Left ventricle myocardium inferior (tissue), 1 donor: ENCODE measurements at regions not wholly inside any gene's neighbourhood (a gene's known extent, or its start where the extent isn't known, plus 50 kb on each side); places are given as distances from the start of the nearest gene placed in this dataset.

Experiments used
- DNase-seq: peaks from one replicate; pipeline ENCODE4 v3.0.0-alpha.2; 2020
- H3K27ac ChIP-seq: fragments of 200-600 bp; replicated peaks from 2 replicates; pipeline ENCODE4 v1.8.0; 2021
- H3K27me3 ChIP-seq: fragments of 200-600 bp; 2 replicates; pipeline ENCODE4 v1.8.0; 2021; ENCODE audit warnings: low read depth
- H3K36me3 ChIP-seq: fragments of 200-600 bp; 2 replicates; pipeline ENCODE4 v1.8.0; 2021
- H3K4me1 ChIP-seq: fragments of 200-600 bp; 2 replicates; pipeline ENCODE4 v1.8.0; 2021
- H3K4me3 ChIP-seq: fragments of 200-600 bp; 2 replicates; pipeline ENCODE4 v1.8.0; 2021; ENCODE audit warnings: mild to moderate bottlenecking, moderate library complexity
- H3K9me3 ChIP-seq: fragments of 200-600 bp; replicated peaks from 2 replicates; pipeline ENCODE4 v1.8.0; 2021
- intact Hi-C: fragments of 100-400 bp; cut with micrococcal nuclease; formaldehyde crosslinking; loops from one replicate; pipeline ENCODE4 v1.11.0; 2022
- TF ChIP-seq, protein P1 (sequence below): fragments of 200-600 bp; IDR thresholded peaks from 2 replicates; pipeline ENCODE4 v1.8.0; 2021; ENCODE audit warnings: antibody characterized with exemption, mild to moderate bottlenecking, borderline replicate concordance
- donor health status: DM: no; HTN: yes; CAD: no; lungs with severe emphysema.

DNA sequence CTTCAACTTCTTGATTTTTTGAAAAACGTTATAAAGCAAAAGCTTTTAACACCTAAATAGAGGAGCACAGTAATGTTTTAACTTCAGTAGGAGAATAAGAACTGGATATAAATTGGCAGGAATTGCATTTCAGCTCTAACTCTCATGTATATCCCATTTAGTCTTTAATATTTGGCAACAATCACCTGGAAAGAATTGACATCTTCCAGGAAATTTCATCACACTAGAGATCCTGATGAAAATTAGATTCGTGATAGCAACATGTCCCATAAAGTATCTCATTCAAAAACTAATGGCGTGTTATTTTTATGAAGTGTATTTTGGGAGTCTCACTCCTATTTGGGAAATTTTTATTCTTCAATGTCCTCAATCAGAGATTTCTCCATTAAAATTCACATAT is 131.1 kb upstream of the DNAJC10 start:
- Histone ChIP-seq H3K4me1 (peaks cover 4% of the 10 kb centered on the region), H3K9me3 (no peaks in the 10 kb centered on the region), H3K27ac (peak overlapping the region; percentile 60), H3K4me3 (no peak overlapping the region), H3K27me3 (no peaks in the 10 kb centered on the region), H3K36me3 (no peaks in the 10 kb centered on the region)
- intact Hi-C loops = no loop called here
- DNase-seq = no peak
- TF ChIP-seq, protein P1, sequence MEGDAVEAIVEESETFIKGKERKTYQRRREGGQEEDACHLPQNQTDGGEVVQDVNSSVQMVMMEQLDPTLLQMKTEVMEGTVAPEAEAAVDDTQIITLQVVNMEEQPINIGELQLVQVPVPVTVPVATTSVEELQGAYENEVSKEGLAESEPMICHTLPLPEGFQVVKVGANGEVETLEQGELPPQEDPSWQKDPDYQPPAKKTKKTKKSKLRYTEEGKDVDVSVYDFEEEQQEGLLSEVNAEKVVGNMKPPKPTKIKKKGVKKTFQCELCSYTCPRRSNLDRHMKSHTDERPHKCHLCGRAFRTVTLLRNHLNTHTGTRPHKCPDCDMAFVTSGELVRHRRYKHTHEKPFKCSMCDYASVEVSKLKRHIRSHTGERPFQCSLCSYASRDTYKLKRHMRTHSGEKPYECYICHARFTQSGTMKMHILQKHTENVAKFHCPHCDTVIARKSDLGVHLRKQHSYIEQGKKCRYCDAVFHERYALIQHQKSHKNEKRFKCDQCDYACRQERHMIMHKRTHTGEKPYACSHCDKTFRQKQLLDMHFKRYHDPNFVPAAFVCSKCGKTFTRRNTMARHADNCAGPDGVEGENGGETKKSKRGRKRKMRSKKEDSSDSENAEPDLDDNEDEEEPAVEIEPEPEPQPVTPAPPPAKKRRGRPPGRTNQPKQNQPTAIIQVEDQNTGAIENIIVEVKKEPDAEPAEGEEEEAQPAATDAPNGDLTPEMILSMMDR = no peak

DNA sequence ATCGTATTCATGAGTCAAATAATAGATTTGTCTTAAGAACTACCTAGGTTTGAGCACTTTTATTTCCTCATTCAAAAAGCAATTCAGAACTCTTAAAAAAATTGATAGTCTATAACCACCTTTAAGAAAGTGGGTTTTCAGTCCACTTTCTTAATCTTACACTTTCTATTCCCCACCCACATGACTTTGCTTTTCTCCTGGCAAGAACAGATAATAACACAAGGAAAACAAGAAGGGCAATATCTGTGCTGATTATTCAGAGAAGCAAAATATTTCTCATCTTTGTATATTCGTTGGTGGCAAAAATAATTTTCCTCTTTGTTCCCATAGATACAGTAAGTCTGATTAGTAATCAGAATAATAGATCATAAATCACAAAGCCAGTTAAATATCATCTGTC is 130.6 kb upstream of the DNAJC10 start:
- H3K9me3 ChIP-seq = no peaks in the 10 kb centered on the region
- H3K27ac ChIP-seq = no peak overlapping the region
- intact Hi-C loops = no loop called here
- H3K4me1 ChIP-seq = peaks cover 4% of the 10 kb centered on the region
- no peaks in the 10 kb centered on the region for H3K36me3 ChIP-seq
- H3K27me3 ChIP-seq = no peaks in the 10 kb centered on the region
- TF ChIP-seq, protein P1 = no peak
- no peak overlapping the region for H3K4me3 ChIP-seq
- DNase-seq = no peak

DNA sequence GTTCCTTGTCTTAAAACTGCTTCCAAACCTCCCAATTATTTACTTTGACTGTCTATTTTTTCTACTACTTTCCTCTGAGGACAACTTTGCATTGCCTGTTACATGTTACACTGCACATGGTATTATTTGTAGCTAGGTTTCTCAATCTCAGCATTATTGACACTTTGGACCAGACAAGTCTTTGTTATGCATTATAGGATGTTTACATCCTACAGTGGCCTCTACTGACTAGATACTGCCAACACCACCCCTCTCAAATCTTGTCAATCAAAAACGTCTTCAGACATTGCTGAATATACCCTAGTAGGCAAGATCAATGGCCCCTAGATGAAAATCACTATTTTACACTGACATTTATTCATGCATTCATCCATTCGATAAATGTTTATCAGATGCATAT is 129.6 kb upstream of the DNAJC10 start:
- Histone ChIP-seq H3K27ac (no peak overlapping the region), H3K4me1 (peaks cover 4% of the 10 kb centered on the region), H3K9me3 (no peaks in the 10 kb centered on the region), H3K27me3 (no peaks in the 10 kb centered on the region), H3K36me3 (no peaks in the 10 kb centered on the region), H3K4me3 (no peak overlapping the region)
- TF ChIP-seq, protein P1 = no peak
- DNase-seq = no peak
- intact Hi-C loops = no loop called here

DNA sequence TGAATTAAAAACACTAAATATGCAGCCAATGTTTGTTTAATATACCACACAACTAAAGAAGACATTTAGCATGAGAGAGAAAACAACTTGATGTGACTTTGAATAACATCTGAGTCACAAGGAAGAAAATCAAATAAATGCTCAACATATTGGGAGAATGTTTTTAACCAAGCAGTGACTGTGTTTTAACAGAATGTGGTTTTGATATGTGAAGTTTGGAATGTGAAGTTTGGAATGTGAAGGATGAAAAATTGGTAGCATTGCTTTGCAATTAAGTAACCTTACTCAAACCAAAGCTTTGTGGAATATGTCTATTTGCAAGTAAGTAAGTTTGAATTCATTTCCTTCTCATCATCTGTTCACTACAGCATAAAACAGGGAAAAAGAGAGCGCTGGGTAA is 128.2 kb upstream of the DNAJC10 start:
- TF ChIP-seq, protein P1 = no peak
- intact Hi-C loops = no loop called here
- Histone ChIP-seq H3K9me3 (no peaks in the 10 kb centered on the region), H3K4me3 (no peak overlapping the region), H3K27ac (no peak overlapping the region), H3K27me3 (no peaks in the 10 kb centered on the region), H3K36me3 (no peaks in the 10 kb centered on the region), H3K4me1 (peaks cover 4% of the 10 kb centered on the region)
- no peak for DNase-seq

DNA sequence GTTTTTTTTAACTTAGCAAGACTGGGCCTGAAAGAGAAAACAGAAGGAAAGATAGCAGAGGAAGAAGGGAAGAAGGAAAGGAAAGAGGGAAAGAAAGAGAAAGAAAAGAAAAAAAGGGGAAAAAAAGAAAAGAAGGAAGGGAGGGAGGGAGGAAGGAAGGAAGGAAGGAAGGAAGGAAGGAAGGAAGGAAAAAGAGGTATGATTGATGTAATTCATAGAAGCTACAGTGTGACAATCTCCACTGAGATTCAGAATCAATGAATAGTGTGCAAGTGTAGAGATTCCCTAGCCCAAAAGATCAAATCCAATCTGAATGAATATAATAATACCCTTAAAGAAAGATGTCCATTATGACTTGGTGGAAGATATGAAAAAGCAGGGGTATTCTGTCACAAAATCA is 126.9 kb upstream of the DNAJC10 start:
- H3K4me1 ChIP-seq = no peaks in the 10 kb centered on the region
- no peaks in the 10 kb centered on the region for H3K36me3 ChIP-seq
- H3K27ac ChIP-seq = no peak overlapping the region
- no peak for DNase-seq
- no peaks in the 10 kb centered on the region for H3K9me3 ChIP-seq
- TF ChIP-seq, protein P1 = no peak
- no peaks in the 10 kb centered on the region for H3K27me3 ChIP-seq
- H3K4me3 ChIP-seq = no peak overlapping the region
- intact Hi-C loops = no loop called here

DNA sequence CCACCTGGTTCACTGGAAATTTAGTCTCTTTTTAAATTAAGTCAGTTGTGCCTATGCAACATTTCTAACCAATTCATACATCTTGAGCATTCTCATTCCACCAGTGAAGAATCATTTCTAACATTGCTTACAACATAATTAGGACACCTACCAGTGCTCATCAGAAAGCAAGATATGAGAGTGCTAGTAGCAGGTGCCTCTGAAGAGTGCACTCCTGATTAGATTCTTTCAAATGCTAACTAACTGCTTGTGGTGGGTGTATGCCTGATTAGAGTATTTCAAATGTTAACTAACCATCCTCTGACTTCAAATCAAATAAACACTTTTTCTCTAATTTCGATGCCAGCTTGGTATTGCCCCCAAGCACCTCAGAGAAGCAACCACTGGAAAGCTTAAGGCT is 124.3 kb upstream of the DNAJC10 start:
- TF ChIP-seq, protein P1 = no peak

More for the DNA sequence above, 124.3 kb upstream of the DNAJC10 start:
- Histone ChIP-seq H3K27me3 (no peaks in the 10 kb centered on the region), H3K27ac (no peak overlapping the region), H3K9me3 (no peaks in the 10 kb centered on the region), H3K36me3 (no peaks in the 10 kb centered on the region), H3K4me1 (no peaks in the 10 kb centered on the region), H3K4me3 (no peak overlapping the region)
- DNase-seq = no peak
- intact Hi-C loops = no loop called here
